AG09319 (cell line): ENCODE measurements at regions not wholly inside any gene's neighbourhood (a gene's known extent, or its start where the extent isn't known, plus 50 kb on each side); places are given as distances from the start of the nearest gene placed in this dataset.
"Not testable (repeated sequence)": the region's sequence is repeated elsewhere in the genome, so short reads cannot be mapped to it uniquely, and the experiment has no call there.

ENCODE experiments used
- DNase-seq: peaks from one replicate; pipeline ENCODE4 v3.0.0-alpha.2; 2010; ENCODE audit warnings: low read depth; ENCODE audit errors: extremely low read depth
- CTCF ChIP-seq: IDR thresholded peaks from 2 replicates; pipeline ENCODE4 v1.5.1; 2011; ENCODE audit warnings: low read depth, mild to moderate bottlenecking, inconsistent platforms, low read length, moderate library complexity

- DNase-seq, result no peak
- no peak for TF ChIP-seq CTCF
Observed at GRCh38 chr1:56249234-56249633, 330.1 kb downstream of the PLPP3 start.

GRCh38 chr1:56248138-56248537 is 331.2 kb downstream of the PLPP3 start:
- TF ChIP-seq CTCF, result no peak
- no peak for DNase-seq

- not testable (repeated sequence) for DNase-seq
Observed at GRCh38 chr1:56246726-56247125, 332.6 kb downstream of the PLPP3 start.

- no peak for DNase-seq
- no peak for TF ChIP-seq CTCF
Observed at GRCh38 chr1:56240400-56240799, 339.0 kb downstream of the PLPP3 start.

GRCh38 chr1:56237491-56238064 is 341.8 kb downstream of the PLPP3 start:
- no peak for DNase-seq
- TF ChIP-seq CTCF, result no peak

GRCh38 chr1:56236688-56237087 is 342.7 kb downstream of the PLPP3 start:
- no peak for TF ChIP-seq CTCF
- DNase-seq, result no peak

- no peak for DNase-seq
- TF ChIP-seq CTCF, result no peak
Observed at GRCh38 chr1:56235909-56236510, 343.4 kb downstream of the PLPP3 start.

- DNase-seq, result no peak
- TF ChIP-seq CTCF, result no peak
Observed at GRCh38 chr1:56229186-56229585, 350.2 kb downstream of the PLPP3 start.
